Transverse colon (tissue), 4 donors: ENCODE measurements at regions not wholly inside any gene's neighbourhood (a gene's known extent, or its start where the extent isn't known, plus 50 kb on each side); places are given as distances from the start of the nearest gene placed in this dataset.

ENCODE experiments used
- EP300 ChIP-seq: sonication (generic); formaldehyde crosslinking; IDR thresholded peaks from one replicate; pipeline ENCODE4 v1.6.1; 2017; ENCODE audit warnings: antibody characterized with exemption, low read depth
- POLR2AphosphoS5 ChIP-seq, 3 donors: sonication (generic); formaldehyde crosslinking; IDR thresholded peaks; one replicate each; pipeline ENCODE4 v1.6.1; 2016; ENCODE audit warnings: antibody characterized with exemption in 3 of 3
- TF ChIP-seq, protein P1 (sequence below), 5 experiments: fragments of 200-600 bp in 3 of 5; fragments of 450-650 bp in 2 of 5; sonication (generic) in 3 of 5; IDR thresholded peaks; 1 replicate in 2 of 5; 2 replicates in 3 of 5; pipeline ENCODE4 v1.5.1; 2016 to 2017; ENCODE audit warnings: antibody characterized with exemption in 5 of 5, inconsistent platforms in 3 of 5, mild to moderate bottlenecking in 2 of 5, moderate library complexity in 1 of 5

DNA sequence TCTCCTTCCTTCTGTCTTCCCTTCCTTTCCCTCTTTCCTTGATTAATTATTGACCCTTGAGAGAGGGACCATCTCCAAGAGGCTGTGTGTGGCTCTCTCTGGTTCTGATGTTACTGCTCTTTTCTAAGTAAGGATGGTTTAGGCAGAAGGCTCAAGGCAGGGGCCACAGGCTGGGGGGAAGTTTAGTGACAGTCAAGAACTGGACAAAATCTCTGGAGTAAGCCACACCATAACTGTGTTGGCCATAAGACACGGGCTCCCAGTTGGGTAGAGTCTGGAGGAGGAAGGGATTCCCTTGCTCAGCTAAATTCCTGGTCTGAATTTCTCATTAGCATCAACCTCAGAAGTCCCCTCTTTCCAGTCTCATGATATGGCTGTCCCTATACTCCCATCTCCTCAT, 74.7 kb downstream of the BUD13 start:
- TF ChIP-seq EP300 (no peak), POLR2AphosphoS5 (IDR thresholded peaks at IDR 0.05) (no peak)
- TF ChIP-seq, protein P1, sequence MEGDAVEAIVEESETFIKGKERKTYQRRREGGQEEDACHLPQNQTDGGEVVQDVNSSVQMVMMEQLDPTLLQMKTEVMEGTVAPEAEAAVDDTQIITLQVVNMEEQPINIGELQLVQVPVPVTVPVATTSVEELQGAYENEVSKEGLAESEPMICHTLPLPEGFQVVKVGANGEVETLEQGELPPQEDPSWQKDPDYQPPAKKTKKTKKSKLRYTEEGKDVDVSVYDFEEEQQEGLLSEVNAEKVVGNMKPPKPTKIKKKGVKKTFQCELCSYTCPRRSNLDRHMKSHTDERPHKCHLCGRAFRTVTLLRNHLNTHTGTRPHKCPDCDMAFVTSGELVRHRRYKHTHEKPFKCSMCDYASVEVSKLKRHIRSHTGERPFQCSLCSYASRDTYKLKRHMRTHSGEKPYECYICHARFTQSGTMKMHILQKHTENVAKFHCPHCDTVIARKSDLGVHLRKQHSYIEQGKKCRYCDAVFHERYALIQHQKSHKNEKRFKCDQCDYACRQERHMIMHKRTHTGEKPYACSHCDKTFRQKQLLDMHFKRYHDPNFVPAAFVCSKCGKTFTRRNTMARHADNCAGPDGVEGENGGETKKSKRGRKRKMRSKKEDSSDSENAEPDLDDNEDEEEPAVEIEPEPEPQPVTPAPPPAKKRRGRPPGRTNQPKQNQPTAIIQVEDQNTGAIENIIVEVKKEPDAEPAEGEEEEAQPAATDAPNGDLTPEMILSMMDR (IDR thresholded peaks at IDR 0.05), result no peak
